GM13977 (cell line): ENCODE measurements at regions not wholly inside any gene's neighbourhood (a gene's known extent, or its start where the extent isn't known, plus 50 kb on each side); places are given as distances from the start of the nearest gene placed in this dataset.

Experiments used
- DNase-seq: peaks from one replicate; pipeline ENCODE4 v3.0.0; 2012; ENCODE audit warnings: low spot score
- in situ Hi-C: fragments of 300-500 bp; cut with MboI; formaldehyde crosslinking; loops from one replicate; pipeline ENCODE4 v1.12.0; 2022; ENCODE audit warnings: low sequenced_read_pairs, low pct_unique_long_range_greater_than_20kb, mixed read lengths, inconsistent platforms; ENCODE audit not compliant: unreplicated experiment
- TF ChIP-seq, protein P1 (sequence below): IDR thresholded peaks from 2 replicates; pipeline ENCODE4 v1.5.1; 2012; ENCODE audit warnings: mild to moderate bottlenecking, control low read depth; ENCODE audit not compliant: insufficient read depth; ENCODE audit errors: extremely low read depth, missing control alignments

DNA sequence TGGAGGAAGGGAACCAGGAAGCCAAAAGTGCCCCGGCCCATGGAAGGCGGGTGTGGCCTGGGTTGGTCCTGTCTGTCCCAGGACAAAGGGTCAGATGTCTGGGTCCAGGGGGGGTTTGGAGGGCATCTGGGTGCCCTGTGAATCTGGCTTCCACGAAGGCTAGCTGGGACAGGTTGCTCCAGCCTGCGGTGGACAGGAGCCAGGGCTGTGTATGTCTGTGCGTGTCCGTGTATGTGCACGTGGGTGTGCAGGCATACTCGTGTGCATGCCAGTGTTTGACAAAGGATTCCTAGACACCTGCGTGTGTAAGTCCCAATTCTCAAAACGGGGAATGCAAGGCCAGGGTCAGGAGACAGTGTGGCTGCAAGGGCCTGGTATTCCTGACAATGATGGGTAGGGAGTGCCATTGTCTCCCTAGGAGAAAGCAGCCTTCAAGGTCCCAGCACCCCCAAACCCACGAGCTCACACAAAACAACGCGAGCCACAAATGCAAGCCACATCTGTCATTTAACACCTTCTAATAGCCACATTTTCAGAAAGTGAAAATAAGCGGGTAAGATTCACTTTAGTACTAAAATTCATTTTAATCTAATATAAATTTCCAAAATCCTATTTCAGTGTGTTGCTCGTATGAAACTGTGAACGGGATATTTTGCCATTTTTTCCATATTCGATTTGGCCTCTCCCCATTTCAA, 78.4 kb upstream of the WNT7B start:
- TF ChIP-seq, protein P1, sequence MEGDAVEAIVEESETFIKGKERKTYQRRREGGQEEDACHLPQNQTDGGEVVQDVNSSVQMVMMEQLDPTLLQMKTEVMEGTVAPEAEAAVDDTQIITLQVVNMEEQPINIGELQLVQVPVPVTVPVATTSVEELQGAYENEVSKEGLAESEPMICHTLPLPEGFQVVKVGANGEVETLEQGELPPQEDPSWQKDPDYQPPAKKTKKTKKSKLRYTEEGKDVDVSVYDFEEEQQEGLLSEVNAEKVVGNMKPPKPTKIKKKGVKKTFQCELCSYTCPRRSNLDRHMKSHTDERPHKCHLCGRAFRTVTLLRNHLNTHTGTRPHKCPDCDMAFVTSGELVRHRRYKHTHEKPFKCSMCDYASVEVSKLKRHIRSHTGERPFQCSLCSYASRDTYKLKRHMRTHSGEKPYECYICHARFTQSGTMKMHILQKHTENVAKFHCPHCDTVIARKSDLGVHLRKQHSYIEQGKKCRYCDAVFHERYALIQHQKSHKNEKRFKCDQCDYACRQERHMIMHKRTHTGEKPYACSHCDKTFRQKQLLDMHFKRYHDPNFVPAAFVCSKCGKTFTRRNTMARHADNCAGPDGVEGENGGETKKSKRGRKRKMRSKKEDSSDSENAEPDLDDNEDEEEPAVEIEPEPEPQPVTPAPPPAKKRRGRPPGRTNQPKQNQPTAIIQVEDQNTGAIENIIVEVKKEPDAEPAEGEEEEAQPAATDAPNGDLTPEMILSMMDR: no peak
- no peak for DNase-seq
- in situ Hi-C loops: no loop called here

DNA sequence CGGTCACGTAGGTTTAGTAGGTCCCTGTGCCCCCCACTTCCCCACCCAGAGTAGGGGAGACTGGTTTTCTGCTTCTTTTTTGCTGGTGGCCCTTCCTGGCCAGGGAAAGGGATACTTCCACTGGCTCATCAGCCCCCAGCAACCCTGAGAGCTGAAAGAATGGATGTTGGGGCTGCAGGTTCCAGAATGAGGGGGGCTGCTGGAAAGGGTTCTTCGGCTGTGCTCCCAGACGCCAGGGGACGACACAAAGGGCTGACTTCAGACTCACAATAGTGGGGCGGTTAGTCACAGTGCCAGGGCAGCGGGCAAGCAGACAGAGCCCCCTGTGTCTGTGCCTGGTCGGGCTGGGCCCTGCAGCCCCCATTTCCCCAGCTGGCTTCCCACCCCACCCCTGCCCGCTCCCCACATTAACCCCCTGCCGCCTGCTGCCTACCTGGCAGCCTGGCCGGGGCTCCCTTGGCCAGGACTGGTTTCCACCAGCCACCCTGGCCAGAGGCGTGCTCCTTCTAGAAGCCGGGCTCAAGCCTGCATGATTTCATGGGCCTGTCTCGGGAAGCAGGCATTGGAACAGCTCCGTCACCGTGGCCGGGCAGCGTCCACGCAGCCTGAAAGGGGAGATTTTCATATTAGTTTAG, 79.1 kb upstream of the WNT7B start:
- in situ Hi-C loops: no loop called here
- TF ChIP-seq, protein P1: no peak
- no peak for DNase-seq

GRCh38 chr22:46056546-46057245, 79.7 kb upstream of the WNT7B start:
- no peak for DNase-seq
- in situ Hi-C loops: no loop called here
- TF ChIP-seq, protein P1: no peak

- TF ChIP-seq, protein P1: no peak
- in situ Hi-C loops: no loop called here
- DNase-seq: no peak
Measured at GRCh38 chr22:46057246-46058090, 80.5 kb upstream of the WNT7B start.

- DNase-seq: peak; percentile 91
- in situ Hi-C loops: no loop called here
- TF ChIP-seq, protein P1: no peak
Measured at GRCh38 chr22:46058091-46058420, 81.1 kb upstream of the WNT7B start.
